Loucy (cell line): ENCODE measurements at regions not wholly inside any gene's neighbourhood (a gene's known extent, or its start where the extent isn't known, plus 50 kb on each side); places are given as distances from the start of the nearest gene placed in this dataset.

Experiments used
- H2AFZ ChIP-seq: fragments of 200-600 bp; sonication (generic); 2 replicates; pipeline ENCODE4 v1.6.0; 2016; ENCODE audit warnings: antibody characterized with exemption, mild to moderate bottlenecking, low read length, moderate library complexity
- H3F3A ChIP-seq: fragments of 200-600 bp; 2 replicates; pipeline ENCODE4 v1.6.0; 2016; ENCODE audit warnings: antibody characterized with exemption, low read depth, mild to moderate bottlenecking
- H3K27me3 ChIP-seq: fragments of 200-600 bp; sonication (generic); 2 replicates; pipeline ENCODE4 v1.6.1; 2014; ENCODE audit warnings: low read length, mild to moderate bottlenecking; ENCODE audit not compliant: insufficient read depth, poor library complexity, severe bottlenecking
- H3K36me3 ChIP-seq: fragments of 200-600 bp; sonication (generic); 2 replicates; pipeline ENCODE4 v1.6.1; 2016; ENCODE audit warnings: low read length; ENCODE audit not compliant: insufficient read depth
- H3K4me1 ChIP-seq: fragments of 200-600 bp; sonication (generic); 2 replicates; pipeline ENCODE4 v1.5.1; 2014; ENCODE audit warnings: low read length, mild to moderate bottlenecking; ENCODE audit not compliant: insufficient read depth, poor library complexity, severe bottlenecking
- H3K4me2 ChIP-seq: fragments of 200-600 bp; sonication (generic); 2 replicates; pipeline ENCODE4 v1.6.0; 2014; ENCODE audit warnings: antibody characterized with exemption, low read length, low read depth, mild to moderate bottlenecking; ENCODE audit not compliant: poor library complexity, severe bottlenecking
- H3K4me3 ChIP-seq: fragments of 200-600 bp; sonication (generic); 2 replicates; pipeline ENCODE4 v1.5.1; 2014; ENCODE audit warnings: low read length, mild to moderate bottlenecking, mixed read lengths; ENCODE audit not compliant: poor library complexity, severe bottlenecking
- H3K79me2 ChIP-seq: fragments of 200-600 bp; sonication (generic); 2 replicates; pipeline ENCODE4 v1.6.1; 2014; ENCODE audit warnings: low read length; ENCODE audit not compliant: insufficient read depth
- H3K9ac ChIP-seq: fragments of 200-600 bp; sonication (generic); 2 replicates; pipeline ENCODE4 v1.6.0; 2014; ENCODE audit warnings: mild to moderate bottlenecking, low read depth, low read length, moderate library complexity; ENCODE audit not compliant: poor library complexity, severe bottlenecking
- H3K9me2 ChIP-seq: fragments of 200-600 bp; sonication (generic); replicated peaks from 2 replicates; pipeline ENCODE4 v1.6.1; 2016; ENCODE audit warnings: low read depth, low read length, mixed read lengths
- H3K9me3 ChIP-seq: fragments of 200-600 bp; sonication (generic); 2 replicates; pipeline ENCODE4 v1.6.1; 2014; ENCODE audit warnings: mild to moderate bottlenecking, antibody characterized with exemption, low read length, low read depth; ENCODE audit not compliant: insufficient read depth
- H4K20me1 ChIP-seq: fragments of 200-600 bp; sonication (generic); 2 replicates; pipeline ENCODE4 v1.6.0; 2014; ENCODE audit warnings: antibody characterized with exemption, low read length, mild to moderate bottlenecking; ENCODE audit not compliant: insufficient read depth, poor library complexity, severe bottlenecking
- EZH2phosphoT487 ChIP-seq: fragments of 200-600 bp; IDR thresholded peaks from 2 replicates; pipeline ENCODE4 v1.6.1; 2018; ENCODE audit warnings: antibody characterized with exemption, mild to moderate bottlenecking, moderate library complexity, borderline replicate concordance
- TF ChIP-seq, protein P1 (sequence below): fragments of 200-600 bp; sonication (generic); conservative IDR thresholded peaks from 2 replicates; pipeline ENCODE4 v1.5.1; 2014; ENCODE audit warnings: mild to moderate bottlenecking, antibody characterized with exemption, low read length

DNA sequence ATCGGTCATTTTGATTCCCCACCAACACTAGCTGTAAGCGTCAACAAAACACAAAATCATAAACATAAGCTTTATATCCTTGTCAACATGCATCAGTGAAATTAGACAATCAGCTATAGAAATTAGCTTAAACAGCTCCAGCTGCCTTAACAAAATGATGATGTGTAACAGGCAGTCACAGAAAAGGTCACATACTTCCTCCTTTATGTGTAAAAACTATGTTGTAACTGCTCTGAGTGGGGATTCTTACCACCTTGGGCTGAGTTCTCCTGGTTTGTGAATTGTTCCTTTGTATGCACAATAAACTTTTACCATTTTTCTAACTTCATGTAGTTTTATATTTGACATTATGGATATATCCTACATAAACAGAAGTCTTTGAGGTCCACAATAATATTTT, 73.9 kb upstream of the MAP9 start:
- no peak overlapping the region for H3K9ac ChIP-seq
- H3K36me3 ChIP-seq = no peaks in the 10 kb centered on the region
- H3K27me3 ChIP-seq = no peaks in the 10 kb centered on the region
- no peaks in the 10 kb centered on the region for H3K79me2 ChIP-seq
- H3K9me3 ChIP-seq = no peaks in the 10 kb centered on the region
- no peaks in the 10 kb centered on the region for H3K4me1 ChIP-seq
- no peaks in the 10 kb centered on the region for H3F3A ChIP-seq
- H4K20me1 ChIP-seq = no peaks in the 10 kb centered on the region
- TF ChIP-seq EZH2phosphoT487 = no peak
- TF ChIP-seq, protein P1, sequence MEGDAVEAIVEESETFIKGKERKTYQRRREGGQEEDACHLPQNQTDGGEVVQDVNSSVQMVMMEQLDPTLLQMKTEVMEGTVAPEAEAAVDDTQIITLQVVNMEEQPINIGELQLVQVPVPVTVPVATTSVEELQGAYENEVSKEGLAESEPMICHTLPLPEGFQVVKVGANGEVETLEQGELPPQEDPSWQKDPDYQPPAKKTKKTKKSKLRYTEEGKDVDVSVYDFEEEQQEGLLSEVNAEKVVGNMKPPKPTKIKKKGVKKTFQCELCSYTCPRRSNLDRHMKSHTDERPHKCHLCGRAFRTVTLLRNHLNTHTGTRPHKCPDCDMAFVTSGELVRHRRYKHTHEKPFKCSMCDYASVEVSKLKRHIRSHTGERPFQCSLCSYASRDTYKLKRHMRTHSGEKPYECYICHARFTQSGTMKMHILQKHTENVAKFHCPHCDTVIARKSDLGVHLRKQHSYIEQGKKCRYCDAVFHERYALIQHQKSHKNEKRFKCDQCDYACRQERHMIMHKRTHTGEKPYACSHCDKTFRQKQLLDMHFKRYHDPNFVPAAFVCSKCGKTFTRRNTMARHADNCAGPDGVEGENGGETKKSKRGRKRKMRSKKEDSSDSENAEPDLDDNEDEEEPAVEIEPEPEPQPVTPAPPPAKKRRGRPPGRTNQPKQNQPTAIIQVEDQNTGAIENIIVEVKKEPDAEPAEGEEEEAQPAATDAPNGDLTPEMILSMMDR = no peak
- H3K4me3 ChIP-seq = no peak overlapping the region
- no peak overlapping the region for H3K4me2 ChIP-seq
- H2AFZ ChIP-seq = no peak overlapping the region
- no peaks in the 10 kb centered on the region for H3K9me2 ChIP-seq

DNA sequence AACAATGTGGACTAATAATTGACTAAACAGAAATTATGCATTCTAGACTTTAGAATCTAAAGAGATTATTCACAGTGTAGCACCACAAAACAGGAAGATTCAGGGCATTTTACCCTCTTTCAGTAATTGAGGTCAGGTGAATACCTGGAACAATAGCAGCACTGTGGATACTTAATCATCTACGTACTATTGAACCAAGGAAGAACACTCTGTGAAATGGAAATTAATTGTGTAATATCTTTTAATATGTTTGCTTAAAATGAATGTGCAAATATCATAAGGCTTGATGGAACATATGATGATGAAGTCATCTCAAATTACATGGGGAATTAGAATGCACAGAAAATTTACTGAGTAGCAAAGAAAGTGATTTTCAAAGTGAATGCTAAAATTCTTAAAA, 68.5 kb upstream of the MAP9 start:
- Histone ChIP-seq H2AFZ (no peak overlapping the region), H3K4me1 (no peaks in the 10 kb centered on the region), H3K36me3 (no peaks in the 10 kb centered on the region), H3K9ac (no peak overlapping the region), H3K79me2 (no peaks in the 10 kb centered on the region), H3K9me2 (no peaks in the 10 kb centered on the region), H3F3A (no peaks in the 10 kb centered on the region), H4K20me1 (no peaks in the 10 kb centered on the region), H3K4me3 (no peak overlapping the region), H3K4me2 (no peak overlapping the region), H3K27me3 (no peaks in the 10 kb centered on the region), H3K9me3 (no peaks in the 10 kb centered on the region)
- no peak for TF ChIP-seq EZH2phosphoT487
- TF ChIP-seq, protein P1 = no peak

DNA sequence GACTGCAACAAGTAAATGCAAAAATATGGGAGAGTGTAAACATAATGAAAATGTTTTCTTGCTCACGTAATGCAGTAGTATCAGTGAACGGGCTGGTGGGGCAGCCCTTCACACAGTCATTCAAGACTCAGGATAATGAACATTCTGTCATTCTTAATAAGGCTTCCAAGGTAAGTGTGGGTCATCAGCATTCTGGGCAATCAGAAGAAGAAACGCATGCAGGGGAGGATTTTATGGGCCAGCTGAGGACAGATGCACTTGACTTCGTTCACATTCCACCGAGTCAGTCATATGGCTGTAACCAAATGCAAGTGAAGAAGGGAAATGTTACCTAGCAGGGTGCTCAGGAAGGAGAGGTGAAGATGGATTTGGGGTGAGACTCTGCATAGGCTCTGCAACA, 68.0 kb upstream of the MAP9 start:
- Histone ChIP-seq H2AFZ (no peak overlapping the region), H3K9me2 (no peaks in the 10 kb centered on the region), H3K79me2 (no peaks in the 10 kb centered on the region), H3K4me3 (no peak overlapping the region), H3K36me3 (no peaks in the 10 kb centered on the region), H3K4me1 (no peaks in the 10 kb centered on the region), H3K9ac (no peak overlapping the region), H3K9me3 (no peaks in the 10 kb centered on the region), H3K27me3 (no peaks in the 10 kb centered on the region), H4K20me1 (no peaks in the 10 kb centered on the region), H3K4me2 (no peak overlapping the region), H3F3A (no peaks in the 10 kb centered on the region)
- TF ChIP-seq, protein P1 = no peak
- TF ChIP-seq EZH2phosphoT487 = no peak
